ENCODE measurements at regions not wholly inside any gene's neighbourhood (a gene's known extent, or its start where the extent isn't known, plus 50 kb on each side); places are given as distances from the start of the nearest gene placed in this dataset.

- H3K4me3 ChIP-seq (ENCODE audit: low read depth, low read length) = no peak overlapping the region
- no peak for DNase-seq (ENCODE audit: low read depth)
- TF ChIP-seq POLR2A (IDR thresholded peaks at IDR 0.05; ENCODE audit: extremely low read depth, insufficient read length) (no peak), MAX (IDR thresholded peaks at IDR 0.05; ENCODE audit: low read depth, low read length) (no peak), MYC (IDR thresholded peaks at IDR 0.05; ENCODE audit: low read depth, low read length) (no peak)
Measured at GRCh38 chr2:221808488-221808887, 236.4 kb upstream of the EPHA4 start.

GRCh38 chr2:221807706-221808105 lies 235.6 kb upstream of the EPHA4 start:
- TF ChIP-seq MAX (IDR thresholded peaks at IDR 0.05; ENCODE audit: low read depth, low read length) (no peak), POLR2A (IDR thresholded peaks at IDR 0.05; ENCODE audit: extremely low read depth, insufficient read length) (no peak), CTCF (IDR thresholded peaks at IDR 0.05; ENCODE audit: low read depth, low read length) (no peak), MYC (IDR thresholded peaks at IDR 0.05; ENCODE audit: low read depth, low read length) (no peak)
- no peak for DNase-seq (ENCODE audit: low read depth)

GRCh38 chr2:221802089-221802488 lies 230.0 kb upstream of the EPHA4 start:
- TF ChIP-seq MYC (IDR thresholded peaks at IDR 0.05; ENCODE audit: low read depth, low read length) (no peak), MAX (IDR thresholded peaks at IDR 0.05; ENCODE audit: low read depth, low read length) (no peak), POLR2A (IDR thresholded peaks at IDR 0.05; ENCODE audit: extremely low read depth, insufficient read length) (no peak), CTCF (IDR thresholded peaks at IDR 0.05; ENCODE audit: low read depth, low read length) (no peak)
- no peak overlapping the region for H3K4me3 ChIP-seq (ENCODE audit: low read depth, low read length)
- DNase-seq (ENCODE audit: low read depth) = no peak

More at GRCh38 chr2:221807706-221808105, 235.6 kb upstream of the EPHA4 start:
- H3K4me3 ChIP-seq (ENCODE audit: low read depth, low read length) = no peak overlapping the region

- DNase-seq (ENCODE audit: low read depth) = no peak
- no peak for TF ChIP-seq MYC (IDR thresholded peaks at IDR 0.05; ENCODE audit: low read depth, low read length)
- TF ChIP-seq CTCF (IDR thresholded peaks at IDR 0.05; ENCODE audit: low read depth, low read length) = no peak
- TF ChIP-seq MAX (IDR thresholded peaks at IDR 0.05; ENCODE audit: low read depth, low read length) = no peak
- H3K4me3 ChIP-seq (ENCODE audit: low read depth, low read length) = no peak overlapping the region
Measured at GRCh38 chr2:221792971-221793521, 220.9 kb upstream of the EPHA4 start.

GRCh38 chr2:221791844-221792243 lies 219.7 kb upstream of the EPHA4 start:
- no peak overlapping the region for H3K4me3 ChIP-seq (ENCODE audit: low read depth, low read length)
- no peak for DNase-seq (ENCODE audit: low read depth)
- TF ChIP-seq CTCF (IDR thresholded peaks at IDR 0.05; ENCODE audit: low read depth, low read length) (no peak), MYC (IDR thresholded peaks at IDR 0.05; ENCODE audit: low read depth, low read length) (no peak), MAX (IDR thresholded peaks at IDR 0.05; ENCODE audit: low read depth, low read length) (no peak), POLR2A (IDR thresholded peaks at IDR 0.05; ENCODE audit: extremely low read depth, insufficient read length) (no peak)

GRCh38 chr2:221787561-221787960 lies 215.5 kb upstream of the EPHA4 start:
- no peak for DNase-seq (ENCODE audit: low read depth)
- TF ChIP-seq MAX (IDR thresholded peaks at IDR 0.05; ENCODE audit: low read depth, low read length) = no peak
- TF ChIP-seq POLR2A (IDR thresholded peaks at IDR 0.05; ENCODE audit: extremely low read depth, insufficient read length) = no peak
- no peak for TF ChIP-seq CTCF (IDR thresholded peaks at IDR 0.05; ENCODE audit: low read depth, low read length)
- no peak for TF ChIP-seq MYC (IDR thresholded peaks at IDR 0.05; ENCODE audit: low read depth, low read length)
- no peak overlapping the region for H3K4me3 ChIP-seq (ENCODE audit: low read depth, low read length)
